Activated CD8-positive, alpha-beta T cell treated with anti-CD3 and anti-CD28 coated beads, Interleukin-2, amount 10 ng/mL, durations not matched to agents 7 days and 5 days (primary cell): ENCODE measurements at regions not wholly inside any gene's neighbourhood (a gene's known extent, or its start where the extent isn't known, plus 50 kb on each side); places are given as distances from the start of the nearest gene placed in this dataset.
"Not testable (repeated sequence)": the region's sequence is repeated elsewhere in the genome, so short reads cannot be mapped to it uniquely, and the experiment has no call there.

Experiments
- ATAC-seq: fragments of 150-1000 bp; cut with Tn5 transposase; one replicate; pipeline ENCODE4 v1.10.0; 2021; ENCODE audit warnings: moderate library complexity
- CTCF ChIA-PET: fragments of 350-600 bp; sonication (Branson Sonifier 250); formaldehyde crosslinking; loops from one replicate; lab custom pipeline; 2021; ENCODE audit warnings: antibody characterized with exemption; lab: Charles Lee
- POLR2A ChIA-PET: fragments of 350-600 bp; sonication (Branson Sonifier 250); formaldehyde crosslinking; loops from one replicate; lab custom pipeline; 2021; ENCODE audit warnings: antibody characterized with exemption; lab: Charles Lee
- DNase-seq: peaks from one replicate; pipeline ENCODE4 v3.0.0-alpha.2; 2020
- H3K27ac Mint-ChIP-seq: one replicate; pipeline ENCODE4 v1.8.0; 2021; ENCODE audit warnings: mild to moderate bottlenecking, mixed read lengths
- H3K27me3 Mint-ChIP-seq: one replicate; pipeline ENCODE4 v1.8.0; 2021; ENCODE audit warnings: low read depth, mixed read lengths
- H3K36me3 Mint-ChIP-seq: one replicate; pipeline ENCODE4 v1.8.0; 2021; ENCODE audit warnings: low read depth, mixed read lengths
- H3K4me1 Mint-ChIP-seq: one replicate; pipeline ENCODE4 v1.8.0; 2021; ENCODE audit warnings: low read depth, mixed read lengths
- H3K4me3 Mint-ChIP-seq: one replicate; pipeline ENCODE4 v1.8.0; 2021; ENCODE audit warnings: mild to moderate bottlenecking, mixed read lengths
- H3K9me3 Mint-ChIP-seq: one replicate; pipeline ENCODE4 v1.8.0; 2022; ENCODE audit warnings: mixed read lengths; ENCODE audit not compliant: insufficient read depth

DNA sequence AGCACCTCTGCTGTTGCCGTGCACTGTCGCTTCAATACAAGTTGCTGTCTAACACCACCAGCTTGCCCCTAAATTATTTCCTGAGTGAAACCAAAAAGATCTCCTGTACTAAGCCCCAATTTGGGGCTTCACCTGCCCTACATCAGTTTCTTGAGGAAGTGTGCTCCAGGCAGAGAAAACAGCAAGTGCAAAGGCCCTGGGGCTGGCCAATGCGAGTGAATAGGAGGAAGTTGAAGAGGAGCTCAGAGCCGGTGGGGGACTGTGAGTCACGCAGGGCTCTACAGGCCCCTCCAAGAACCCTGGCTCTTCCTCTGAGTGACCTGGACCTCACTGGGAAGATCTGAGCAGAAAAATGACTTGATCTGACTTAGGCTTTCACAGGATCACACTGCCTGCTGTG is 117.2 kb downstream of the IPO8 start:
- Mint-ChIP-seq H3K4me3 (no peak overlapping the region), H3K27ac (no peak overlapping the region), H3K36me3 (no peaks in the 10 kb centered on the region), H3K9me3 (no peaks in the 10 kb centered on the region), H3K4me1 (no peaks in the 10 kb centered on the region), H3K27me3 (no peaks in the 10 kb centered on the region)
- CTCF ChIA-PET = no interaction called here
- POLR2A ChIA-PET = no interaction called here
- no peak for DNase-seq
- no peak for ATAC-seq

DNA sequence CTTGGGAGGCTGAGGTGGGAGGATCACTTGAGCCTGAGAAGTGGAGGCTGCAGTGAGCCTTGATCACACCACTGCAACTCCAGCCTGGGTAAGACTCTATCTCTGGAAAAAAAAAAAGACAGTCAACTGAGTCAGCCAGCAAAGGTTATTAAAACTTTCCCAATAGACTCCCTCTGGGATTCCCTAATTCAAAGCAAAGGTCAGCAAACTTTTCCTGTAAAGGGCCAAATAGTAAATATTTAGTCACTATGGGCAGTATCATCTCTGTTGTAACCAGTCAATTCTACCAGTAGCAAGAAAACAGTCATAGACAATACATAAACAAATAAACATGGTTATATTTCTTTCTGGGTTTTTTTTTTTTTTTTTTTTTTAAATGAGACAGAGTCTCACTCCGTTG is 122.5 kb downstream of the IPO8 start:
- no peak overlapping the region for H3K27ac Mint-ChIP-seq
- DNase-seq (no peak), ATAC-seq (no peak)
- no peak overlapping the region for H3K4me3 Mint-ChIP-seq
- POLR2A ChIA-PET = no interaction called here
- H3K36me3 Mint-ChIP-seq = no peaks in the 10 kb centered on the region
- H3K27me3 Mint-ChIP-seq = peaks cover 2% of the 10 kb centered on the region
- no peaks in the 10 kb centered on the region for H3K9me3 Mint-ChIP-seq
- no peaks in the 10 kb centered on the region for H3K4me1 Mint-ChIP-seq
- CTCF ChIA-PET = no interaction called here

DNA sequence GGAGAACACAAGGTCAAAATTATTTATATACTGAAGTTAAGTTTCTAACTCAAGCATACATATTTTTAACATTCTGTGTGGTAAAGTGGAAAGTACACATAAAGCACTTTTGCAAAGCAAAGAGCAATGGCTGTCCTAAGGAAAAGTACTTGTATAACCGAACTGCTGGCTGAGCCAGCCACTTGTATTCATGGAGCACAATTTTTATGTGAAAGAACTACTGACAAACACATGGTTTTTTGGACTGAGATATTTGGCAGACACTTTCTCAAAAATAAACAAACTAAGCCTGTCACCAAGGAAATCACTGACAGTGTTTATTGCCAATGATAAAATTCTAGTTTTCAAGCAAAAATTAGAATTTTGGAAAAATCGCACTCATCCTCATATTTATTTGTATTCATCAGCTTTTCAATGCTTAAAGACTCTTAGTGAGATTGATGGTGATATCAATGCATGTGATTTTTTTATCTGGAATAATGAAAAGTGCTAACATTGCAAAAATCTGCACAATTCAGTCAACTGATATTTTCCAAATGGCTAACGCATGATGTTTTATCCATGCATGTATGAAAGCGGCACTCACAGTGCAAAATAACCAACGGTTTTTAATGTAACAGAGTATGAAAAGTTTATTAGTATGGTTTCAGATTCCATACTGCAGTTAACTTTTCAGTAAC is 125.3 kb downstream of the IPO8 start:
- Mint-ChIP-seq H3K4me1 (no peaks in the 10 kb centered on the region), H3K9me3 (no peaks in the 10 kb centered on the region)

DNA sequence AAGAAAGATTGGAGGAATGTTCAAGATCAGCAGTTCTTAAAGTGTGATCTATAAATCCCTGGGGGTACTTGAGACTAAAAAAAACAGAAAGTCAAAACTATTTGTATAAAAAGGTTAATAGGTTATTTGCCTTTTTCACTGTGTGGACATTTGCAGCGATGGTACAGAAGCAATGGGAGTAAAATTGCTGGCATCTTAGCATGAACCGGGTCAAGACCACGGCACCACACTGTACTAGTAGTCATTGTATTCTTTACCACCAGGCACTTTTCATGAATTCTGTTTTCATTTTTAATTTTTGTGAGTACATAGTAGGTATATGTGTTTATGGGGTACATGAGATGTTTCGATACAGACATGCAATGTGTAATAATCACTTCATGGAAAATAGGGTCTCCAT is 126.2 kb downstream of the IPO8 start:
- no peak for ATAC-seq
- H3K27ac Mint-ChIP-seq = no peak overlapping the region
- no peak for DNase-seq
- H3K4me3 Mint-ChIP-seq = no peak overlapping the region
- POLR2A ChIA-PET = no interaction called here
- H3K27me3 Mint-ChIP-seq = peaks cover 2% of the 10 kb centered on the region
- H3K36me3 Mint-ChIP-seq = no peaks in the 10 kb centered on the region
- H3K9me3 Mint-ChIP-seq = no peaks in the 10 kb centered on the region
- CTCF ChIA-PET = no interaction called here
- H3K4me1 Mint-ChIP-seq = no peaks in the 10 kb centered on the region

More for the DNA sequence above, 125.3 kb downstream of the IPO8 start:
- H3K36me3 Mint-ChIP-seq = no peaks in the 10 kb centered on the region
- ATAC-seq = no peak
- no peak for DNase-seq
- no peak overlapping the region for H3K4me3 Mint-ChIP-seq
- no peak overlapping the region for H3K27ac Mint-ChIP-seq
- ChIA-PET CTCF (no interaction called here), POLR2A (no interaction called here)
- H3K27me3 Mint-ChIP-seq = peaks cover 2% of the 10 kb centered on the region

DNA sequence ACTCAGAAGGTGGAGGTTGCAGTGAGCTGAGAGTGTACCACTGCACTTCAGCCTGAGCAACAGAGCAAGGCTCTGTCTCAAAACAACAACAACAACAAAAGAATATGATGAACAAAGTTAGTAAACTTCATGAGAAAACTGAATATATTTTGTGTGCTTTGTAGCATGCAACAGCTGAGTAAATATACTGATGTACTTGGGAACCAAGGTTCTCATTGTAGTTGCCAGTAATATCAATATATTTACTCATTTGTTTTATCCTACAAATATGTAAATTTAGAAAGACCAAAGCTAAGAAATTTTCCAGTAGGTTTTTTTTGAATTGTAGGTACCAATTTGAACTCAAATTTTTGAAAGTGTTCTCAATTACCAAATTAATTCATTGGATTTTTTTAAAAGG is 127.2 kb downstream of the IPO8 start:
- no peak for ATAC-seq
- H3K27ac Mint-ChIP-seq = no peak overlapping the region
- no peak overlapping the region for H3K4me3 Mint-ChIP-seq
- ChIA-PET CTCF (no interaction called here), POLR2A (no interaction called here)
- DNase-seq = no peak
- no peaks in the 10 kb centered on the region for H3K9me3 Mint-ChIP-seq
- no peaks in the 10 kb centered on the region for H3K36me3 Mint-ChIP-seq
- no peaks in the 10 kb centered on the region for H3K4me1 Mint-ChIP-seq
- peaks cover 2% of the 10 kb centered on the region for H3K27me3 Mint-ChIP-seq

DNA sequence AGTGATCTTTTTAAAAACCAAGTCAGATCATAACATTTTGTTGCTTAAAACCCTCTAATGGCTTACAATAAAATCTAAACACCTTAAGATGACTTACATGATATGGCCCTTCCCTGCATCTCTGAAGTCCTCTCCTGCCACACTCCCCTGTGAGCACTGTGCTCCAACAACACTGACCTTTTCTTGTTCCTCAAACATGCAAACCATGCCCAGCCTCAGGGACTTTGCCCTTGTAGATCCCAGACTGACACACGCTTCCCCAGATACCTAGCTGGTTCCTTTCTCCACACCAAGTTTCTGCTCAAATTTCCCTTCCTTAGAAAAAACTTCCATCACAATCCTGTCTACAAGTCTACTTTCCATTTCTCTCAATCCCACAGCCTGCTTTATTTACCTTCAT is 128.6 kb downstream of the IPO8 start:
- no peaks in the 10 kb centered on the region for H3K36me3 Mint-ChIP-seq
- no peak overlapping the region for H3K4me3 Mint-ChIP-seq
- peaks cover 2% of the 10 kb centered on the region for H3K27me3 Mint-ChIP-seq
- ChIA-PET POLR2A (no interaction called here), CTCF (no interaction called here)
- no peak for ATAC-seq
- DNase-seq = no peak
- H3K4me1 Mint-ChIP-seq = no peaks in the 10 kb centered on the region
- H3K9me3 Mint-ChIP-seq = no peaks in the 10 kb centered on the region
- no peak overlapping the region for H3K27ac Mint-ChIP-seq

DNA sequence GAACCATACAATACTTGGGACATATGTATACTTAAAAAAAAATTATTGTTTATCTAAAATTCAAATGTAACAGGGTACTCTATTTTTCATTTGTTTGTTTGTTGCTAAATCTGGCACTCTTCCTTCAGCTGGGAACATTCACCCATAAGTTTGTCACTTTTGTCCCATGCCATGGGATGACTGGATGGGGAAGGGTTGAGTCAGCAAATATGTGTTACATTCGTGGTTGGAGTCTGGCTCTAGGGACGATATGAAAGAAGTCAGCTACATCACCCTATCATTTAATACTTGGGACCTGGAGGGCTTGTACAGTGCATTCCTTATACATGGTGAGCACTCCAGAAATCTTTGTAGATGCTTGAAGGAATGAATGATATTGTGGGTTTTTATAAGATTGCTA is 131.3 kb downstream of the IPO8 start:
- H3K9me3 Mint-ChIP-seq = no peaks in the 10 kb centered on the region
- ATAC-seq = no peak
- no peak overlapping the region for H3K27ac Mint-ChIP-seq
- DNase-seq = no peak
- H3K36me3 Mint-ChIP-seq = no peaks in the 10 kb centered on the region
- no peaks in the 10 kb centered on the region for H3K27me3 Mint-ChIP-seq
- ChIA-PET CTCF (no interaction called here), POLR2A (no interaction called here)
- H3K4me3 Mint-ChIP-seq = no peak overlapping the region
- no peaks in the 10 kb centered on the region for H3K4me1 Mint-ChIP-seq

DNA sequence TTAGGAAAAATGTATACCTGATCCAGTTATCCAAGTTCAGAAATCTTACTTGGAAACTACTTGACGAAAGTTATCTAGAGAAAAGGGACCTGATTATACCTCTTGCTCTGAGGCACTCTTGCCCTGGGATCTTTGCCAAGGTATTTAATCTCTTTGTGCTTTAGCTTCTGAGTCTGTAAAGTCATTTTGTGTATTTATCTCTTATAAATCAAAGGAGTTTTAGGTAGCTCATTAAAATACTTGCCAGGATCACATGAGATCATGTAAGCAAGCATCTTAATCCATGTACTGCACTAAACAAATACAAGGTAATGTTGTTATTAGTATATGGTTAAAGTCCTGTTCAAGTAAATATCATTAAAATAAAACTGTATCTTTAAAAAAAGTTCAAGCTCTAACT is 147.5 kb downstream of the IPO8 start:
- Mint-ChIP-seq H3K9me3 (no peaks in the 10 kb centered on the region), H3K4me3 (no peak overlapping the region), H3K4me1 (no peaks in the 10 kb centered on the region), H3K36me3 (no peaks in the 10 kb centered on the region), H3K27ac (no peak overlapping the region), H3K27me3 (no peaks in the 10 kb centered on the region)
- ATAC-seq (no peak), DNase-seq (no peak)
- ChIA-PET POLR2A (no interaction called here), CTCF (no interaction called here)

DNA sequence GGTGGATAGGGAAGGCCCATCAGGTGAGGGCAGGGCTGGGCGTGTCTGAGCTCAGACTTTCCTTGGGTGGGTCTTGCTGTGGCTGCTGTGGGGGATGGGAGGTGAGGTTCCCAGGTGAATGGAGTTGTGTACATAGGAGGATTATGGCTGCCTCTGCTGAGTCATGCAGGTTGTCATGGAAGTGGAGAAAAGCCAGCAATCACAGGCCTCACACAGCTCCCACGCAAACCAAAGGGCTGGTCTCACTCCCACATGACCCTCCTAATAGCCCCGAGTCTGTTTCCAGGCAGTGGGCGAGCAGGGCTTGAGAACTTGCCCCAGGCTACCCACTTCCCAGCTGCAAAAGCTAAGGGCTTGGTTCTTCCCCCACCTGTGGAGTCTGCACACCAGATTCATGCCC is 149.5 kb downstream of the IPO8 start:
- no peaks in the 10 kb centered on the region for H3K4me1 Mint-ChIP-seq
- no peaks in the 10 kb centered on the region for H3K36me3 Mint-ChIP-seq
- POLR2A ChIA-PET = no interaction called here
- no peaks in the 10 kb centered on the region for H3K9me3 Mint-ChIP-seq
- no peak overlapping the region for H3K4me3 Mint-ChIP-seq
- DNase-seq = no peak
- no peaks in the 10 kb centered on the region for H3K27me3 Mint-ChIP-seq
- no peak overlapping the region for H3K27ac Mint-ChIP-seq
- CTCF ChIA-PET = no interaction called here
- no peak for ATAC-seq

DNA sequence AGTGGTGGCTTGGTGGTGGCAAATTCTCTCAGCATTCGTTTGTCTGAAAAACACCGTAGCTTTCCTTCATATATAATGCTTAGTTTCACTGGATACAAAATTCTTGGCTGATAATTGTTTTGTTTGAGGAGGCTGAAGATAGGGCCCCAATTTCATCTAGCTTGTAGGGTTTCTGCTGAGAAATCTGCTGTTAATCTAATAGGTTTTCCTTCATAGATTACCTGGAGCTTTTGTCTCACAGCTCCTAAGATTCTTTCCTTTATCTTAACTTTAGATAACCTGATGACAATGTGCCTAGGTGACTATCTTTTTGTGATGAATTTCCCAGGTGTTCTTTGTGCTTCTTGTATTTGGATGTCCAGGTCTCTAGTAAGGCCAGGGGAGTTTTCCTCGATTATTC is 151.0 kb downstream of the IPO8 start:
- POLR2A ChIA-PET, H3K4me3 Mint-ChIP-seq, H3K4me1 Mint-ChIP-seq, H3K27me3 Mint-ChIP-seq, ATAC-seq, DNase-seq, H3K36me3 Mint-ChIP-seq, CTCF ChIA-PET, H3K27ac Mint-ChIP-seq, H3K9me3 Mint-ChIP-seq: not testable (repeated sequence)

DNA sequence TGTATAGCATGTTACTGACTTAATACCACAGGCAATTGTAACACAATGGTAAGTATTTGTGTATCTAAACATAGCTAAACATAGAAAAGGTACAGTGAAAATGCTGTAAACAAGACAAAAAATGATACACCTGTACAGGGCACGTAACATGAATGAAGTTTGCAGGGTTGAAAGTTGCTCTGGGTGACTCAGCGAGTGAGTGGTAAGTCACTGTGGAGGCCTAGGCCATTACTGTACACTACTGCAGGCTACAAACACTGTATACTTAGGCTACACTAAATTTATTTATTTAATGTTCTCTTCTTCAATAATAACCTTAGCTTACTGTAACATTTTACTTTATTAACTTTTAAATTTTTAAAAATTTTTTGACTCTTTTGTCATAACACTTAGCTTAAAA is 158.4 kb downstream of the IPO8 start:
- DNase-seq (no peak), ATAC-seq (no peak)
- Mint-ChIP-seq H3K27ac (no peak overlapping the region), H3K36me3 (no peaks in the 10 kb centered on the region), H3K27me3 (no peaks in the 10 kb centered on the region), H3K4me3 (no peak overlapping the region), H3K4me1 (no peaks in the 10 kb centered on the region), H3K9me3 (no peaks in the 10 kb centered on the region)
- ChIA-PET CTCF (no interaction called here), POLR2A (no interaction called here)

DNA sequence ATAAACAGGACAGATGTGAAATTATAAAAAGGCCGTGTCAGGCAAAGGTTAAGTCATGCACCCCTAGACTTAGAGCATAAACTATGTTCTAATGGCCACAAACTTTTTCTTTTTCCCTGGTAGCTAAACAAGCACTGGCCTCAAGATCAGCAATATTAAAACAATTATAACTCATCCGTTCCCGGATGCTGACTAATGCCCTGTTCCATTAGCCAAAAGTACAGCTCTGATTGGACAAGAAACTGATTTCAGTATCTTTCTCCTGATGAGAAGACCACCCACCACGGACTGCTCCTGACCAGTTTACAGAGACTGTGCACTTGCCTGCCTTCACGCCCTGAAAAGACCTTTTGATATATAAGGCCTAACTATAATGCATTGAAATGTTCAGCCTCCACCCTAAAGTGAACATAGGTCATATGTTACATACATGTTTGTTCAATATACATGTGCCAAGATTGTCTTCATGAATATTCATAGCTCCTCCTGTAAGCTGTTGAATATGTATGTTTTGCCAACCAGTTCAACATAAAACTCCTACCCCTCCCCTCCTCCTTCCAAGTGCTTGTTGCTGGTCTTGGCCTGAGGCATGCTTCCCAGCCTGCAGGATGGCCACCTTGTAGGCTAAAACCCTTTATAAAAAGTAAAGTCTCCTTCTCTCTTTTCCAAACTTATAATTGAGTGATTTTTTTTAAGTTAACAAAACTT is 162.0 kb downstream of the IPO8 start:
- H3K9me3 Mint-ChIP-seq = no peaks in the 10 kb centered on the region

More for the DNA sequence above, 162.0 kb downstream of the IPO8 start:
- ATAC-seq (no peak), DNase-seq (no peak)
- Mint-ChIP-seq H3K27me3 (no peaks in the 10 kb centered on the region), H3K4me1 (no peaks in the 10 kb centered on the region), H3K36me3 (no peaks in the 10 kb centered on the region), H3K4me3 (no peak overlapping the region), H3K27ac (no peak overlapping the region)
- POLR2A ChIA-PET = no interaction called here
- CTCF ChIA-PET = no interaction called here
